AG04450 (cell line): ENCODE measurements at regions not wholly inside any gene's neighbourhood (a gene's known extent, or its start where the extent isn't known, plus 50 kb on each side); places are given as distances from the start of the nearest gene placed in this dataset.

ENCODE experiments used
- CTCF ChIA-PET: fragments of 300-600, 350-600 bp; formaldehyde crosslinking; extraction: SDS; loops from one replicate; lab custom pipeline; 2022; ENCODE audit warnings: antibody characterized with exemption, inconsistent platforms; lab: Charles Lee
- POLR2A ChIA-PET: fragments of 350-600 bp; formaldehyde crosslinking; extraction: SDS; loops from one replicate; lab custom pipeline; 2021; ENCODE audit warnings: antibody characterized with exemption, inconsistent platforms; lab: Yijun Ruan, JAX
- DNase-seq: peaks from one replicate; pipeline ENCODE4 v3.0.0-alpha.2; 2011; ENCODE audit warnings: low read depth, low spot score
- H3K27ac ChIP-seq: one replicate; pipeline ENCODE4 v1.5.1; 2012; ENCODE audit warnings: low read depth, low read length, control low read depth
- H3K27me3 ChIP-seq: one replicate; pipeline ENCODE4 v1.6.0; 2012; ENCODE audit warnings: low read length; ENCODE audit not compliant: control insufficient read depth, insufficient read depth
- H3K4me3 ChIP-seq: 2 replicates; pipeline ENCODE4 v1.5.1; 2011; ENCODE audit warnings: mild to moderate bottlenecking, low read depth, low read length, control low read depth
- H3K9me3 ChIP-seq: 2 replicates; pipeline ENCODE4 v1.5.1; 2012; ENCODE audit warnings: low read length; ENCODE audit not compliant: control insufficient read depth, insufficient read depth
- CTCF ChIP-seq: IDR thresholded peaks from 2 replicates; pipeline ENCODE4 v1.5.1; 2011; ENCODE audit warnings: low read depth, low read length, control low read depth, inconsistent platforms

- no peak for DNase-seq
- ChIA-PET CTCF (no interaction called here), POLR2A (no interaction called here)
- Histone ChIP-seq H3K27ac (no peak overlapping the region), H3K4me3 (no peak overlapping the region), H3K9me3 (peaks cover 11% of the 10 kb centered on the region), H3K27me3 (no peaks in the 10 kb centered on the region)
- TF ChIP-seq CTCF = no peak
Measured at GRCh38 chr5:166677891-166678290, 1613.6 kb upstream of the WWC1 start.

- no peak overlapping the region for H3K4me3 ChIP-seq
- H3K27me3 ChIP-seq = no peaks in the 10 kb centered on the region
- DNase-seq = no peak
- CTCF ChIA-PET = no interaction called here
- peaks cover 11% of the 10 kb centered on the region for H3K9me3 ChIP-seq
- H3K27ac ChIP-seq = no peak overlapping the region
- TF ChIP-seq CTCF = no peak
- POLR2A ChIA-PET = no interaction called here
Measured at GRCh38 chr5:166679331-166679730, 1612.1 kb upstream of the WWC1 start.

GRCh38 chr5:166695326-166695725 lies 1596.1 kb upstream of the WWC1 start:
- Histone ChIP-seq H3K9me3 (peaks cover 3% of the 10 kb centered on the region; the same call in 1 of the 2 replicates), H3K27ac (no peak overlapping the region), H3K4me3 (no peak overlapping the region), H3K27me3 (no peaks in the 10 kb centered on the region)
- ChIA-PET POLR2A (no interaction called here), CTCF (no interaction called here)
- no peak for TF ChIP-seq CTCF
- DNase-seq = no peak

- no peak for DNase-seq
- Histone ChIP-seq H3K27me3 (no peaks in the 10 kb centered on the region), H3K4me3 (no peak overlapping the region), H3K27ac (no peak overlapping the region), H3K9me3 (peaks cover 3% of the 10 kb centered on the region; the same call in 1 of the 2 replicates)
- ChIA-PET POLR2A (no interaction called here), CTCF (no interaction called here)
- no peak for TF ChIP-seq CTCF
Measured at GRCh38 chr5:166708291-166708690, 1583.2 kb upstream of the WWC1 start.

GRCh38 chr5:166709691-166710090 lies 1581.8 kb upstream of the WWC1 start:
- Histone ChIP-seq H3K4me3 (no peak overlapping the region), H3K27ac (no peak overlapping the region), H3K9me3 (peaks cover 12% of the 10 kb centered on the region; the same call in 1 of the 2 replicates), H3K27me3 (no peaks in the 10 kb centered on the region)
- ChIA-PET CTCF (no interaction called here), POLR2A (no interaction called here)
- no peak for TF ChIP-seq CTCF
- no peak for DNase-seq
